GM12891 (cell line): ENCODE measurements at regions not wholly inside any gene's neighbourhood (a gene's known extent, or its start where the extent isn't known, plus 50 kb on each side); places are given as distances from the start of the nearest gene placed in this dataset.

ENCODE experiments used
- POLR2A ChIP-seq: IDR thresholded peaks from 2 replicates; pipeline ENCODE4 v1.6.1; 2011; ENCODE audit warnings: low read depth, low read length, control low read depth
- POLR2AphosphoS5 ChIP-seq: IDR thresholded peaks from 2 replicates; pipeline ENCODE4 v1.6.1; 2011; ENCODE audit warnings: low read depth, low read length, control low read depth

DNA sequence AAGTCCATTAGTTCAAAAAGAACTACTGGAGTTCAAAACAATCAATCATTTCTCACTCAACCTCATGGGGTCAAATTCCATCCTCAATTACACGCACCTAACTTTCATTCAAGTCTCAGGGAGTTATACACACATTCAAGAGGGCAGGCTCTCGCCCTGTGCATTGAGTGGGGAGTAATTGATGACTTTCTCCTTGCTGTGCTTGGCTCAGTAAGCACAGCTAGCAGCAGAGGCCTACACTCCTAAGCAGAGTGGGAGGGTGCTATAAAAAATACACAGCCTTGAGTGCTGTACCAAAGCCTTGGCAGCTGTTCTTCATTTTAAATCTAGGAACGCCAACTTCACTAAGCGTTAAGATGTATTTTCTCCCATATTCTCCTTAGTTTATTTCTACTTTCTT is 958.3 kb upstream of the ADGRL3 start:
- TF ChIP-seq POLR2A (no peak), POLR2AphosphoS5 (no peak)
